ENCODE measurements at regions not wholly inside any gene's neighbourhood (a gene's known extent, or its start where the extent isn't known, plus 50 kb on each side); places are given as distances from the start of the nearest gene placed in this dataset.

- H3K27me3 ChIP-seq (ENCODE audit: control insufficient read depth in 1 of 2, insufficient read depth in 2 of 2, low read length in 2 of 2), result no peaks in the 10 kb centered on the region
- no peak overlapping the region for H3K27ac ChIP-seq (ENCODE audit: extremely low read length, insufficient read depth, low read length)
- intact Hi-C loops (cut with micrococcal nuclease; ENCODE audit: unreplicated experiment), result no loop called here
- ChIA-PET POLR2A (no interaction called here), CTCF (ENCODE audit: low intra/inter-chr PET ratio, low total read pairs) (no interaction called here)
- FAIRE-seq (no peak), ATAC-seq (no peak), DNase-seq (ENCODE audit: low spot score) (no peak)
- H3K9me3 ChIP-seq (ENCODE audit: low read length), result no peaks in the 10 kb centered on the region
- H4K20me1 ChIP-seq (ENCODE audit: insufficient read depth, low read length), result no peaks in the 10 kb centered on the region
- H3K36me3 ChIP-seq (replicated peaks in 1 of 2; ENCODE audit: control insufficient read depth in 1 of 2, insufficient read depth in 2 of 2, low read length in 2 of 2), result no peaks in the 10 kb centered on the region
- H3K4me1 ChIP-seq (ENCODE audit: insufficient read depth, low read length), result no peaks in the 10 kb centered on the region
- H3K79me2 ChIP-seq (ENCODE audit: insufficient read depth, low read length), result no peaks in the 10 kb centered on the region
- no peak overlapping the region for H3K4me2 ChIP-seq (ENCODE audit: low read depth, low read length)
- TF ChIP-seq HOXD1 (CRISPR knock-in tag; IDR thresholded peaks at IDR 0.05), result no peak
- no peak for TF ChIP-seq RERE (CRISPR knock-in tag; IDR thresholded peaks at IDR 0.05; ENCODE audit: low read depth)
- TF ChIP-seq ZNF264 (CRISPR knock-in tag; IDR thresholded peaks at IDR 0.05), result no peak
- no peak for TF ChIP-seq BORCS8-MEF2B (CRISPR knock-in tag; IDR thresholded peaks at IDR 0.05)
- in situ Hi-C loops (cut with HindIII; ENCODE audit: extremely low pct_ligation_motif_present, low pct_unique_long_range_greater_than_20kb), result no loop called here
- no peak overlapping the region for H2AFZ ChIP-seq (ENCODE audit: low read length)
- BruUV-seq (replicated peaks), result no TSS peak
- 0% methylated on average over 1 of the region's 3 CpGs for WGBS (ENCODE audit: low lambda C conversion rate)
- H3K9ac ChIP-seq (ENCODE audit: insufficient read depth, low read depth, low read length), result no peak overlapping the region
- H3K4me3 ChIP-seq (replicated peaks in 1 of 3; ENCODE audit: insufficient read depth in 1 of 3, low read depth in 2 of 3, low read length in 3 of 3), result no peak overlapping the region
These were observed 386.5 kb upstream of the BRINP3 start for GRCh38 chr1:190864013-190864641.

Measured in HepG2 (cell line).